SK-N-SH (cell line): ENCODE measurements at regions not wholly inside any gene's neighbourhood (a gene's known extent, or its start where the extent isn't known, plus 50 kb on each side); places are given as distances from the start of the nearest gene placed in this dataset.

Source experiments
- ELF1 ChIP-seq: IDR thresholded peaks from 2 replicates; pipeline ENCODE4 v1.4.0; 2012
- EP300 ChIP-seq, 2 experiments: IDR thresholded peaks; 2 replicates each; pipeline versions ENCODE4 v1.4.0 to v1.6.1; 2012; ENCODE audit warnings: borderline replicate concordance in 1 of 2, low read depth in 1 of 2, low read length in 1 of 2
- EZH2phosphoT487 ChIP-seq: fragments of 200-600 bp; sonication (generic); IDR thresholded peaks from 2 replicates; pipeline ENCODE4 v1.6.1; 2017; ENCODE audit warnings: low read depth, mixed run types, mild to moderate bottlenecking, antibody characterized with exemption, moderate library complexity, borderline replicate concordance
- FOSL2 ChIP-seq: IDR thresholded peaks from 2 replicates; pipeline ENCODE4 v1.4.0; 2012; ENCODE audit warnings: low read depth, mild to moderate bottlenecking, moderate library complexity, borderline replicate concordance
- FOXJ3 ChIP-seq: sonication (generic); formaldehyde crosslinking; IDR thresholded peaks from 2 replicates; pipeline ENCODE4 v1.5.1; 2020; ENCODE audit warnings: mild to moderate bottlenecking, missing genetic modification reagents
- FOXM1 ChIP-seq: IDR thresholded peaks from 2 replicates; pipeline ENCODE4 v1.4.0; 2012; ENCODE audit warnings: low read depth, mild to moderate bottlenecking
- GATA2 ChIP-seq: sonication (generic); formaldehyde crosslinking; IDR thresholded peaks from 2 replicates; pipeline ENCODE4 v1.5.0; 2020; ENCODE audit warnings: mild to moderate bottlenecking, missing genetic modification reagents
- MXI1 ChIP-seq: IDR thresholded peaks from 2 replicates; pipeline ENCODE4 v1.6.1; 2012; ENCODE audit warnings: mild to moderate bottlenecking, low read depth, low read length, improper control_type of control experiment
- NFIC ChIP-seq: IDR thresholded peaks from 2 replicates; pipeline ENCODE4 v1.4.0; 2012; ENCODE audit warnings: borderline replicate concordance
- NRF1 ChIP-seq: IDR thresholded peaks from 2 replicates; pipeline ENCODE4 v1.6.1; 2012; ENCODE audit warnings: low read depth, mild to moderate bottlenecking, low read length
- POLR2AphosphoS5 ChIP-seq: IDR thresholded peaks from 2 replicates; pipeline ENCODE4 v1.6.1; 2012; ENCODE audit warnings: low read depth, low read length
- RAD21 ChIP-seq: IDR thresholded peaks from 2 replicates; pipeline ENCODE4 v1.6.1; 2012; ENCODE audit warnings: mild to moderate bottlenecking, low read length
- RCOR1 ChIP-seq: fragments of 150-350 bp; IDR thresholded peaks from 2 replicates; pipeline ENCODE4 v1.6.1; 2017; ENCODE audit warnings: antibody characterized with exemption, low read length
- RFX5 ChIP-seq: IDR thresholded peaks from 2 replicates; pipeline ENCODE4 v1.6.1; 2012; ENCODE audit warnings: mild to moderate bottlenecking, improper control_type of control experiment, low read length
- RXRA ChIP-seq: IDR thresholded peaks from 2 replicates; pipeline ENCODE4 v1.4.0; 2012; ENCODE audit warnings: low read depth, mild to moderate bottlenecking, borderline replicate concordance
- SMC3 ChIP-seq: IDR thresholded peaks from 2 replicates; pipeline ENCODE4 v1.6.1; 2012; ENCODE audit warnings: low read depth, low read length, improper control_type of control experiment
- TAF1 ChIP-seq: IDR thresholded peaks from 2 replicates; pipeline ENCODE4 v1.6.1; 2012; ENCODE audit warnings: low read depth, mild to moderate bottlenecking, low read length, moderate library complexity, borderline replicate concordance
- TCF12 ChIP-seq: IDR thresholded peaks from 2 replicates; pipeline ENCODE4 v1.4.0; 2012
- TEAD4 ChIP-seq: IDR thresholded peaks from 2 replicates; pipeline ENCODE4 v1.4.0; 2012; ENCODE audit warnings: mild to moderate bottlenecking, borderline replicate concordance; ENCODE audit not compliant: insufficient read depth
- TF ChIP-seq, protein P1 (sequence below): IDR thresholded peaks from 2 replicates; pipeline ENCODE4 v1.6.1; 2012; ENCODE audit warnings: mild to moderate bottlenecking, low read depth, low read length, moderate library complexity
- TF ChIP-seq, protein P2 (sequence below): IDR thresholded peaks from 2 replicates; pipeline ENCODE4 v1.4.0; 2012; ENCODE audit warnings: low read depth, borderline replicate concordance
- TF ChIP-seq, protein P3 (sequence below): fragments of 200-600 bp; sonication (generic); IDR thresholded peaks from 2 replicates; pipeline ENCODE4 v1.6.1; 2017; ENCODE audit warnings: antibody characterized with exemption, mild to moderate bottlenecking, moderate library complexity
- TF ChIP-seq, protein P4 (sequence below): IDR thresholded peaks from 2 replicates; pipeline ENCODE4 v1.4.0; 2012; ENCODE audit warnings: low read depth
- TF ChIP-seq, protein P5 (sequence below): fragments of 150-350 bp; IDR thresholded peaks from 2 replicates; pipeline ENCODE4 v1.6.1; 2017; ENCODE audit warnings: antibody characterized with exemption, low read length, low read depth, borderline replicate concordance

DNA sequence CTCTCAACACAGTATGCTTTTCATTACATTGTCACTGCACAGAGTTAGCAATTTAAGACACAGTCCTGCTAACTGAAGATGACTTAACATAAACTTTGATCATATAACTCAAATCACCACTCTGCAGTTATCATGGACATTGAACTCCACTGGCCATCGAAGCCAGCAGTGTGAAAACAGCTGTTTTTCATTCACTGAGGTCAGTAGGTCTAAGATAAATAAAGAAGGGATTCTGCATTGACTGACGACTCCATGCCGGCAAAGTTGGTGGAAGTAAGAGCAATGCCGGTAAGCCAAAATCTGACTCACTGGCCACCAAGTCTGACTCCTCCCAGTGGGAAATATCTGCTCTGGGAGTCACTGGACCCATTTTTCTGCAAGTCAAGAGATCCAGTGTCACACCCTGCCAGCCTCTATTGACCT lies 449.9 kb upstream of the ANKRD30A start (continued):
- TF ChIP-seq, protein P1, sequence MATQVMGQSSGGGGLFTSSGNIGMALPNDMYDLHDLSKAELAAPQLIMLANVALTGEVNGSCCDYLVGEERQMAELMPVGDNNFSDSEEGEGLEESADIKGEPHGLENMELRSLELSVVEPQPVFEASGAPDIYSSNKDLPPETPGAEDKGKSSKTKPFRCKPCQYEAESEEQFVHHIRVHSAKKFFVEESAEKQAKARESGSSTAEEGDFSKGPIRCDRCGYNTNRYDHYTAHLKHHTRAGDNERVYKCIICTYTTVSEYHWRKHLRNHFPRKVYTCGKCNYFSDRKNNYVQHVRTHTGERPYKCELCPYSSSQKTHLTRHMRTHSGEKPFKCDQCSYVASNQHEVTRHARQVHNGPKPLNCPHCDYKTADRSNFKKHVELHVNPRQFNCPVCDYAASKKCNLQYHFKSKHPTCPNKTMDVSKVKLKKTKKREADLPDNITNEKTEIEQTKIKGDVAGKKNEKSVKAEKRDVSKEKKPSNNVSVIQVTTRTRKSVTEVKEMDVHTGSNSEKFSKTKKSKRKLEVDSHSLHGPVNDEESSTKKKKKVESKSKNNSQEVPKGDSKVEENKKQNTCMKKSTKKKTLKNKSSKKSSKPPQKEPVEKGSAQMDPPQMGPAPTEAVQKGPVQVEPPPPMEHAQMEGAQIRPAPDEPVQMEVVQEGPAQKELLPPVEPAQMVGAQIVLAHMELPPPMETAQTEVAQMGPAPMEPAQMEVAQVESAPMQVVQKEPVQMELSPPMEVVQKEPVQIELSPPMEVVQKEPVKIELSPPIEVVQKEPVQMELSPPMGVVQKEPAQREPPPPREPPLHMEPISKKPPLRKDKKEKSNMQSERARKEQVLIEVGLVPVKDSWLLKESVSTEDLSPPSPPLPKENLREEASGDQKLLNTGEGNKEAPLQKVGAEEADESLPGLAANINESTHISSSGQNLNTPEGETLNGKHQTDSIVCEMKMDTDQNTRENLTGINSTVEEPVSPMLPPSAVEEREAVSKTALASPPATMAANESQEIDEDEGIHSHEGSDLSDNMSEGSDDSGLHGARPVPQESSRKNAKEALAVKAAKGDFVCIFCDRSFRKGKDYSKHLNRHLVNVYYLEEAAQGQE: no peak
- TF ChIP-seq, protein P2, sequence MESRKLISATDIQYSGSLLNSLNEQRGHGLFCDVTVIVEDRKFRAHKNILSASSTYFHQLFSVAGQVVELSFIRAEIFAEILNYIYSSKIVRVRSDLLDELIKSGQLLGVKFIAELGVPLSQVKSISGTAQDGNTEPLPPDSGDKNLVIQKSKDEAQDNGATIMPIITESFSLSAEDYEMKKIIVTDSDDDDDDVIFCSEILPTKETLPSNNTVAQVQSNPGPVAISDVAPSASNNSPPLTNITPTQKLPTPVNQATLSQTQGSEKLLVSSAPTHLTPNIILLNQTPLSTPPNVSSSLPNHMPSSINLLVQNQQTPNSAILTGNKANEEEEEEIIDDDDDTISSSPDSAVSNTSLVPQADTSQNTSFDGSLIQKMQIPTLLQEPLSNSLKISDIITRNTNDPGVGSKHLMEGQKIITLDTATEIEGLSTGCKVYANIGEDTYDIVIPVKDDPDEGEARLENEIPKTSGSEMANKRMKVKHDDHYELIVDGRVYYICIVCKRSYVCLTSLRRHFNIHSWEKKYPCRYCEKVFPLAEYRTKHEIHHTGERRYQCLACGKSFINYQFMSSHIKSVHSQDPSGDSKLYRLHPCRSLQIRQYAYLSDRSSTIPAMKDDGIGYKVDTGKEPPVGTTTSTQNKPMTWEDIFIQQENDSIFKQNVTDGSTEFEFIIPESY: 0 out of 2 replicates have a peak, but pooled peaks have one; percentile 48
- peak; percentile 51; the same call in 1 of the 2 replicates for TF ChIP-seq POLR2AphosphoS5
- TF ChIP-seq, protein P3, sequence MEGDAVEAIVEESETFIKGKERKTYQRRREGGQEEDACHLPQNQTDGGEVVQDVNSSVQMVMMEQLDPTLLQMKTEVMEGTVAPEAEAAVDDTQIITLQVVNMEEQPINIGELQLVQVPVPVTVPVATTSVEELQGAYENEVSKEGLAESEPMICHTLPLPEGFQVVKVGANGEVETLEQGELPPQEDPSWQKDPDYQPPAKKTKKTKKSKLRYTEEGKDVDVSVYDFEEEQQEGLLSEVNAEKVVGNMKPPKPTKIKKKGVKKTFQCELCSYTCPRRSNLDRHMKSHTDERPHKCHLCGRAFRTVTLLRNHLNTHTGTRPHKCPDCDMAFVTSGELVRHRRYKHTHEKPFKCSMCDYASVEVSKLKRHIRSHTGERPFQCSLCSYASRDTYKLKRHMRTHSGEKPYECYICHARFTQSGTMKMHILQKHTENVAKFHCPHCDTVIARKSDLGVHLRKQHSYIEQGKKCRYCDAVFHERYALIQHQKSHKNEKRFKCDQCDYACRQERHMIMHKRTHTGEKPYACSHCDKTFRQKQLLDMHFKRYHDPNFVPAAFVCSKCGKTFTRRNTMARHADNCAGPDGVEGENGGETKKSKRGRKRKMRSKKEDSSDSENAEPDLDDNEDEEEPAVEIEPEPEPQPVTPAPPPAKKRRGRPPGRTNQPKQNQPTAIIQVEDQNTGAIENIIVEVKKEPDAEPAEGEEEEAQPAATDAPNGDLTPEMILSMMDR: no peak
- no peak for TF ChIP-seq TAF1
- no peak for TF ChIP-seq RFX5
- TF ChIP-seq, protein P4, sequence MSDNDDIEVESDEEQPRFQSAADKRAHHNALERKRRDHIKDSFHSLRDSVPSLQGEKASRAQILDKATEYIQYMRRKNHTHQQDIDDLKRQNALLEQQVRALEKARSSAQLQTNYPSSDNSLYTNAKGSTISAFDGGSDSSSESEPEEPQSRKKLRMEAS: no peak; the same call in 1 of the 2 replicates
- TF ChIP-seq, protein P5, sequence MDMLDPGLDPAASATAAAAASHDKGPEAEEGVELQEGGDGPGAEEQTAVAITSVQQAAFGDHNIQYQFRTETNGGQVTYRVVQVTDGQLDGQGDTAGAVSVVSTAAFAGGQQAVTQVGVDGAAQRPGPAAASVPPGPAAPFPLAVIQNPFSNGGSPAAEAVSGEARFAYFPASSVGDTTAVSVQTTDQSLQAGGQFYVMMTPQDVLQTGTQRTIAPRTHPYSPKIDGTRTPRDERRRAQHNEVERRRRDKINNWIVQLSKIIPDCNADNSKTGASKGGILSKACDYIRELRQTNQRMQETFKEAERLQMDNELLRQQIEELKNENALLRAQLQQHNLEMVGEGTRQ: no peak
- TF ChIP-seq RCOR1: no peak
- no peak for TF ChIP-seq EZH2phosphoT487
- peak; percentile 65 for TF ChIP-seq FOSL2
- peak; percentile 75; the same call in 1 of the 2 replicates for TF ChIP-seq RXRA
- TF ChIP-seq SMC3: no peak
- peak; percentile 62 to 71; a peak in 3 of 4 replicates for TF ChIP-seq EP300 (IDR thresholded peaks at IDR 0.05; ENCODE audit: borderline replicate concordance in 1 of 2, low read depth in 1 of 2, low read length in 1 of 2)
- TF ChIP-seq GATA2 (CRISPR knock-in tag): no peak
- peak; percentile 77 for TF ChIP-seq NFIC
- no peak for TF ChIP-seq TEAD4
- no peak for TF ChIP-seq MXI1
- peak; percentile 97 for TF ChIP-seq TCF12
- no peak for TF ChIP-seq FOXJ3
- TF ChIP-seq FOXM1: no peak
- no peak for TF ChIP-seq RAD21
- TF ChIP-seq ELF1: no peak
- TF ChIP-seq NRF1: no peak
